Glomerular endothelial cell (primary cell): ENCODE measurements at regions not wholly inside any gene's neighbourhood (a gene's known extent, or its start where the extent isn't known, plus 50 kb on each side); places are given as distances from the start of the nearest gene placed in this dataset.
"Not testable (repeated sequence)": the region's sequence is repeated elsewhere in the genome, so short reads cannot be mapped to it uniquely, and the experiment has no call there.

Source experiments
- DNase-seq: peaks from one replicate; pipeline ENCODE4 v3.0.0-alpha.2; 2011; ENCODE audit warnings: low read depth, low spot score; ENCODE audit errors: extremely low read depth

DNA sequence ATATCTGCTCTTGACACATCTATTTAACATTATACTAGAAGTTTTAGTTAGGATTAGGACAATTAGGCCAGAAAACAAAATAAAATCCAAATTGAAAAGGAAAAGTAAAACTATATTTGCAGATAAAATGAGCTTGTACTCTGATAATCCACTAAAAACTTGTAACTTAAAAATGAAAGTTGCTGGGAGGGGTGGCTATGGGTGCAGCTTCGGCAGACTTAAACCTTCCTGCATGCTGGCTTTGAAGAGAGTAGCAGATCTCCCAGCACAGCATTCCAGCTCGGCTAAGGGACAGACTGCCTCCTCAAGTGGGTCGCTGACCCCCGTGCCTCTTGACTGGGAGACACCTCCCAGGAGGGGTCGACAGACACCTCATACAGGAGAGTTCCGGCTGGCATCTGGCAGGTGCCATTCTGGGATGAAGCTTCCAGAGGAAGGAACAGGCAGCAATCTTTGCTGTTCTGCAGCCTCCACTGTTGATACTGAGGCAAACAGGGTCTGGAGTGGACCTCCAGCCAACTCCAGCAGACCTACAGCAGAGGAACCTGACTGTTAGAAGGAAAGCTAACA lies 2379.9 kb downstream of the ARAP2 start:
- no peak for DNase-seq

DNA sequence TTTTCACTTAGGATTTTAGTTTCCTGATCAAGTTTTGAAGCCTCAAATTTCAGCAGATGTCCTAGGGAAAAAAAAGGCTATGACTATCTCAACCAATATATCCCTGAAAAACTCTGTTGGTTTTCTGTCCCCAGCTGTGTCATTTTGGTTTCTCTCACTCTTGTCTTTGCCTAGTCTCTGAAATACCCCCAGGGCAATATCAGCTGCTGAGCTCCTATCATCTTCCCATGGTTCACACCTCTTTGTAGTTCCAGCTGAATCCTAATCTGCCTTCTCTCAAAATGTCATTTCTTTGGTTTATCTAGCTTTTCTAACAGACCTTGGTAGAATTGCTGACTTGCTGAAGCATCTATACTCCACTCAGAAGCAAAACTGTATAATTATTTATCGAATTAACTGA lies 2370.5 kb downstream of the ARAP2 start:
- no peak for DNase-seq

GRCh38 chr4:33878710-33879109 lies 2365.6 kb downstream of the ARAP2 start:
- DNase-seq, result no peak

DNA sequence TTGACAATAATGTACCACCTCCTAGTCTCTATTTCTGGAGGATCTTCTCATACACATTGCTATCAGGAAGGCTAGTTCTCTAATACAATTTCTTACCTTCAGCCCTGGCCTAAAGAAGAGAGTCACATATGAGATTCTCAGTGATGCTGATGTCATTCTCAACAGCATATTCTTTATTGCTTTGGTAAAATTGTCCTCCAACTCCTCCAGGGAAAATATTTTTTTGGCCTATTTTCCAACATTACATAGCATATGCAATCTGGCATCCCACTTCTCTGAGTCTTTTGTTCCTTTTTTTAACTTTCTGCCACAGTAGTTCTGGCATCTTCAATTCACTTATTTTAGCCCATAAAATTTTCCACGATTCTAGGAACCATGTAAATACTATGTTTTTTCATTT lies 2363.1 kb downstream of the ARAP2 start:
- DNase-seq, result no peak

DNA sequence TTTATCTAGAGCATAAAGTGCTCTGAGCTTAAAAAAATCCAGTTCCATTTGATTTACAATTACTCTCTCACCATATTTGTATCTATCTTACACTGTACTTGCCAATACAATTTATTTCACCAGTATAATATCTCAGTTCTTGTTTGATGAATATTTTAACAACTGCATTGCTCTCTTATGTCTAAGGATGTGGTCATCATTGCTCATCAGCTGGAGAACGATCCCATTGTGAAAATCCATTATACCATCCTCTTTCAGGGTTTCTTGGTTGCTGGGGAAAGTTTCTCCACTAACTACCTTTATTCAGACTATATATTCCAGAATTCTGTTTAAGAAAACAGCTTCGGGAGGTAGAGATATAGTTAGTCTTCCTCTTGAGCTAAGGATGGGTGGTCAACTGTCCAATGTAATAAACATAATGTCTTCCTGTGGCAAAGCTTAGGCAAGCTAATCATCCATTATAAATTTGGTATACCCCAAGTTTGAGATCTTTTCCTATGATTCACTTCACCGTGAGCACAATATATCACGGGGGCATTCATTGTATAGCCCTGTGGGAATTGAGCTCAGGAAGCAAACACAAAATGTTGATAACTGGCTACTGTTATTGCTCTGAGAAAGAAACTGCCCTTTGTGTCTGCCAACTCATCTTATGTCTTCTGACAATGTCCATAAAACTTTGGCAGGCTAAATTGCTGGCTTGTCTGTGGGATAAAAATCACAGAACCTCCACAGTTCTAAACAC lies 2361.9 kb downstream of the ARAP2 start:
- DNase-seq, result no peak

DNA sequence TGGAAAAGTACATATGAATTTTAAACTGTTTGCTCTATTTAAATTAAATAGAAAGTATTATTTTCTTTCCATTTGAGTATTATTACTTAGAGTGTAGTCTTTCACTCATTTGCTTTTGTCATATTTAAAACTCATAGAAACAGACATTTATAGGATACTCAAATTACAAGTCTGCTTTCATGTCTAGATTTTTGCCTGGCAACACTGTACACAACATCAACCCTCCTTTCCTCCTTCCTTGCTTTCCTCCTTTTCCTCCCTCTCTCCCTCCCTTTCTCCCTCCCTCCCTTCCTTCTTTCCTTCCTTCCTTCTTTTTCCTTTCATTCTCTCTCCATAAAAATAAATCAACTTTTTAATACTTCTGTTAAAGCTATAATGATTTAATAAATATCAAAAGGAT lies 2361.2 kb downstream of the ARAP2 start:
- no peak for DNase-seq

DNA sequence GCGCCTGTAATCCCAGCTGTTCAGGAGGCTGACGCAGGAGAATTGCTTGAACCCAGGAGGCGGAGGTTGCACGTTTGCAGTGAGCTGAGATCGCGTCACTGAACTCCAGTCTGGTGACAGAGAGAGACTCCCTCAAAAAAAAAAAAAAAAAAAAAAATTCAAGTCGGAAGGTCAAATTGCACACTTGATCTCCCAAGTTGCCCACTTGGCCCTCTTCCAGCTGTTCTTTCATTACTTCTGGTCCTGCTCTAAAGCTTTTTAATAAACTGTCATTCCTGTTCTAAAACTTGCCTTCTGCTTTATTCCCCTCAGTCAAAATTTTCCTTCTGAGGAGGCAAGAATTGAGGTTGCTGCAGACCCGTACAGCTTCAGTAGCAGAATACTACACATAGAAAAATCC lies 2358.0 kb downstream of the ARAP2 start:
- no peak for DNase-seq

GRCh38 chr4:33890841-33891240 lies 2353.5 kb downstream of the ARAP2 start:
- DNase-seq, result no peak

DNA sequence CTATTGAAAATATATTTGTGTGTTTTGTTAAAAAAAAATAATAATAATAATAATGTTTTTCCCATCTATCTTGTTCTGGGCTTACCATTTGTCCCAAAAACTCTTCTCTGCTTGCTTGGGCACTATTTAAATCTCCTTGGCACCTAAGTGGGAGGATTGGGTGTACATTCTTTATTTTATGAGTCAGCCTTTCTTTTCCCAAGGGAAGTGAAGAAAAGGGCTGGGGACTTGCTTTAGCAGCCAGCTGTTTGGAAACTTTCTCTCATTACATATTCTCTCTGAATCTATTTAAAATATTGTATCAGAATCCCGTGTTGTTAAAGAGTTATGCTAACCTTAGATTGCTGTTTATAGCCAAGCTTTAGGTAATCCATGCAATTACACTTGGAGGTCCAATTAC lies 2332.4 kb downstream of the ARAP2 start:
- DNase-seq, result no peak

DNA sequence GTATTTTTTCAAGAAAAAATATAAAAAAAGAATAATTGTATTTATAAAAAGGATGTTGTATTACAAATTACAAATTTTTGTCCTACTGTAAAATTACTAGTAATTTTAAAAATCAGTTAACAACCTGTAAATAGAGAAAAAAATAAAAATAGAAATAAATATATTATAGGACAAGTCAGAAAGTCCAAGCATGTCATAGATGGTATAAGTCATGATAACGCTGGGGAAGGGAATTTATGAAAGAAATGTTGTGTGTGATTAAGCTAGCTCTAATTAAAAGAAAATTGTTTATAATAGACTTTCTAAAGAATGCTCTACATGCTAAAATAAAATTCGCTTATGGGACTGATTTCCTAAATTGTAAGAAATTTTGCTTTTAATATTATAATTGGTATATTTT lies 2329.9 kb downstream of the ARAP2 start:
- DNase-seq, result no peak

DNA sequence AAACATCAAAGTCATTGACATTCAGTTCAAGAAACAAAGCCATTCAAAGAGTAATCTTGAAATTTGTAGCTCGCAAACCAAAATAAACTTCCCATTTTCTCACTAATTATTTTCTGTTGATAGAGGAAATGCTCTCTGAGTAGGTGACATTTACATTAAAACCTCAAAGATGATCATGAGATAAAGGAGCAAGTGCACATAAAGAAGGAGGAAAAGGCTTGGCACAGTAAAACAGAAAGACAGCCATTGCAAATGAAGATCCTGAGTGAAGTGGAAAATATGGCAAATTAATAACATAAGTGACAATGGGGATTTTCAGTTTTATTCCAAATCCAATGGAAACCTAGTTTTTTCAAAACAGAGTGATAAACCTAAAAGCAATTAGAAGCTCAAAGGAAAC lies 2320.8 kb downstream of the ARAP2 start:
- DNase-seq, result no peak

GRCh38 chr4:33924239-33924638 lies 2320.1 kb downstream of the ARAP2 start:
- DNase-seq, result no peak

GRCh38 chr4:33924811-33925210 lies 2319.5 kb downstream of the ARAP2 start:
- DNase-seq, result no peak

- no peak for DNase-seq
These were observed 2313.8 kb downstream of the ARAP2 start for GRCh38 chr4:33930497-33930896.

- no peak for DNase-seq
These were observed 2313.3 kb downstream of the ARAP2 start for GRCh38 chr4:33931026-33931425.

DNA sequence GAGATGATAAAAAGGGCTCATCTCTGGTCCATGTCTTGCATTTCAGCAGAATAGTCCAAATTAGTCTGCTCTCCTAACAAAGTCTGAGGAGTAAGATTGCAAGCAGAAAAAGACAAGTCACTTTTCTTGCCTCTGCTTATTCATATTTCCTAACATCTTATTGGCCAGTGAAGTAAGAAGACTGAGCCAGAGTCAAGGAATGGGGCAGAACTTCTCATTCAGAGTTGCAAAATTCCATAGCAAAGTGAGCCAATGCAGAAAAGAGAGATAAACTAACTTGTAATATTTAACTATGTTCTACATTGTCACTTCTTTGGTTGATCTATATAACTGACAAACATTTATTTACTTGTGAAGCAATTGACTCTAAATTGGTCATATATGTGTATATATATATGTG lies 2304.0 kb downstream of the ARAP2 start:
- DNase-seq, result no peak

DNA sequence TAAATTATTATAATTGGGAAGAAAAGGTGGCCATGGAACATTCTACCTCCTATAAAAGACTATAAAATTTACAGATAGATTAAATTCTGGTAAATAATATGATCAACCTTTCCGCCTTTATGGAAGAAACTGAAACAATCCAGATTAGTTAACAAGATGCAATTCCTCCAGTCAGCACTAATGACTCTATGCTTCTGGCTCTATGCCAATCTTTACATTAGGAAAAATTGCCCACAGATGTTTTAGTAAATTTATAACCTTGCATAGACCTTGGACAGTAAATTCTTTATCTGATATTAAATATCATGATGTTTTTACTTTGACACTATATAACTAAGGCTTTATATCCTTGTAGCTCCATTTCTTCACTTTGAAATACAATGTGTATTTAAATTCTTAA lies 2302.5 kb downstream of the ARAP2 start:
- DNase-seq, result no peak

DNA sequence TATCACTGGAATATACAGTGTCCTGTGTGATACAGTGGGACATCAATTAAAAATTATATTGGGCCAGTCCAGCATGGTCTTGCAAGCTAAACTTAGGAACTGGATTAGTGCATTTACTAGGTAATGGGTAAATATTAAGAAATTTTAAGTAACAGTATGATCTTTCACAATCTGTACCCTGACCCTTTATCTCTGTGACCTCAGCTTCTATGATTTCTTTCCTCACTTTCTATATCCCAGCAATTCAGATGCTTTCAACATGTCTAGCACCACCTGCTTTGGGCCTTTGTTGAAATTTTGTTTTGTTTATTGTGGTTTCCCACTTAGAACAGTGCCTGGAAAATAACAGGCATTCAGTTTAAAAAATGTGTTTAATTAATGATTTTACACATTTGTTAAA lies 2295.4 kb downstream of the ARAP2 start:
- DNase-seq, result no peak

DNA sequence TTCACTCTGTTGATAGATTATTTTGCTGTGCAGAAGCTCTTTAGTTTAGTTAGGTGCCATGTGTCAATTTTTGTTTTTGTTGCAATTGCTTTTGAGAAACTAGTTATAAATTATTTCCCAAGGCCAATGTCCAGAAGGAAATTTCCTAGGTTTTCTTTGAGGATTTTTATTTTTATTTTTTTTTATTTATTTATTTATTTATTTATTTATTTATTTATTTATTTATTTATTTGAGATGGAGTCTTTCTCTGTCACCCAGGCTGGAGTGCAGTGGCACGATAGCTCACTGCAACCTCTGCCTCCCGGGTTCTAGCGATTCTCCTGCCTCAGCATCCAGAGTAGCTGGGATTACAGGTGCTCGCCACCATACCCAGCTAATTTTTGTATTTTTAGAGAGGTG lies 2290.5 kb downstream of the ARAP2 start:
- not testable (repeated sequence) for DNase-seq

GRCh38 chr4:33954759-33955158 lies 2289.6 kb downstream of the ARAP2 start:
- DNase-seq, result no peak

DNA sequence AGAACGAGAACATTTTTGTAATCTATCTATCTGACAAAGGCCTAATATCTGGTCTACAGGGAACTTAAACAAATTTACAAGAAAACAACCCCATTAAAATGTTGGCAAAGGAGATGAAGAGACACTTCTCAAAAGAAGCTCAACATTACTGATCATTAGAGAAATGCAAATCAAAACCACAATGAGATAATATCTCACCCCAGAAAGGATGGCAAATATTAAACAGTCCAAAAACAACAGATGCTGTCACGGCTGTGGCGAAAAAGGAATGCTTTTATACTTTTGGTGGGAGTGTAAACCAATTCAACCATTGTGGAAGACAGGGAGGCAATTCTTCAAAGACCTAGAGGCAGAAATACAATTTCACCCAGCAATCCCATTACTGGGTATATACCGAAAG lies 2284.8 kb downstream of the ARAP2 start:
- no peak for DNase-seq

- no peak for DNase-seq
These were observed 2282.6 kb downstream of the ARAP2 start for GRCh38 chr4:33961761-33962160.

DNA sequence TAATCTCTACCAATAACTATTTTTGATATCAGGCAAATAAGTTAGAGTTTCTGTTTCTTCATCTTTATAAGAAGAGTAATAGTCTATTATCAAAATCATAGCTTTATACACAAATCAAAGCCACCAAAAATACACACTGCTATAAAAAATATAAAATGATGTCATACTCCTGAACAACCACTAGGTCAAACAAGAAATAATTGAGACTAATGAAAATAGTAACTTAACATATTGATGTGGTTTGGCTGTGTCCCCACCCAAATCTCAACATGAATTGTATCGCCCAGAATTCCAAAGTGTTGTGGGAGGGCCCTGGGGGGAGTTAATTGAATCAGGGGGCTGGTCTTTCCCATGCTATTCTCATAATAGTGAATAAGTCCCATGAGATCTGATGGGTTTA lies 2277.5 kb downstream of the ARAP2 start:
- no peak for DNase-seq
